HG03280 (cell line): ENCODE measurements at regions not wholly inside any gene's neighbourhood (a gene's known extent, or its start where the extent isn't known, plus 50 kb on each side); places are given as distances from the start of the nearest gene placed in this dataset.

ENCODE experiments used
- ATAC-seq: cut with Tn5 transposase; IDR thresholded peaks from one replicate; pipeline ENCODE4 v1.9.1; 2021; ENCODE audit warnings: mild to moderate bottlenecking, moderate library complexity; ENCODE audit not compliant: unreplicated experiment

- ATAC-seq: no peak
Observed at GRCh38 chr3:57009802-57010201, 50.7 kb upstream of the SPATA12 start.

- ATAC-seq: no peak
Observed at GRCh38 chr3:57009367-57009766, 51.1 kb upstream of the SPATA12 start.

- ATAC-seq: no peak
Observed at GRCh38 chr3:57007521-57008460, 52.7 kb upstream of the SPATA12 start.

- no peak for ATAC-seq
Observed at GRCh38 chr3:57006949-57007419, 53.5 kb upstream of the SPATA12 start.

GRCh38 chr3:57006179-57006657 is 54.2 kb upstream of the SPATA12 start:
- no peak for ATAC-seq

- ATAC-seq: no peak
Observed at GRCh38 chr3:57004229-57004628, 56.2 kb upstream of the SPATA12 start.

- no peak for ATAC-seq
Observed at GRCh38 chr3:57003676-57004075, 56.8 kb upstream of the SPATA12 start.

- no peak for ATAC-seq
Observed at GRCh38 chr3:57001356-57001755, 59.1 kb upstream of the SPATA12 start.

- ATAC-seq: no peak
Observed at GRCh38 chr3:57000012-57000411, 60.5 kb upstream of the SPATA12 start.

GRCh38 chr3:56999547-56999946 is 60.9 kb upstream of the SPATA12 start:
- no peak for ATAC-seq

- no peak for ATAC-seq
Observed at GRCh38 chr3:56998076-56998529, 62.4 kb upstream of the SPATA12 start.

- no peak for ATAC-seq
Observed at GRCh38 chr3:56997675-56998074, 62.8 kb upstream of the SPATA12 start.

GRCh38 chr3:56997041-56997440 is 63.4 kb upstream of the SPATA12 start:
- no peak for ATAC-seq

GRCh38 chr3:56994391-56994790 is 66.1 kb upstream of the SPATA12 start:
- ATAC-seq: no peak

GRCh38 chr3:56990641-56991015 is 69.8 kb upstream of the SPATA12 start:
- ATAC-seq: no peak

- no peak for ATAC-seq
Observed at GRCh38 chr3:56989977-56990640, 70.4 kb upstream of the SPATA12 start.

- no peak for ATAC-seq
Observed at GRCh38 chr3:56989169-56989976, 71.1 kb upstream of the SPATA12 start.

GRCh38 chr3:56988458-56989168 is 71.9 kb upstream of the SPATA12 start:
- ATAC-seq: no peak

GRCh38 chr3:56987238-56987895 is 73.1 kb upstream of the SPATA12 start:
- no peak for ATAC-seq

GRCh38 chr3:56986347-56986746 is 74.1 kb upstream of the SPATA12 start:
- ATAC-seq: no peak
